GM12878 (cell line): ENCODE measurements at regions not wholly inside any gene's neighbourhood (a gene's known extent, or its start where the extent isn't known, plus 50 kb on each side); places are given as distances from the start of the nearest gene placed in this dataset.

Experiments used
- ATAC-seq: fragments of 200-7000 bp; cut with Tn5 transposase; 3 replicates; pipeline ENCODE4 v1.9.1; 2020; ENCODE audit warnings: mild to moderate bottlenecking, moderate library complexity
- BruUV-seq: library from RNA; stranded (reverse); fragments of 400-500 nt; replicated peaks from 2 replicates; lab custom pipeline; 2021; lab: Mats Ljungman, UMichigan
- CTCF ChIA-PET: fragments of 300-600 bp; sonication (Branson Sonifier 250); formaldehyde crosslinking; extraction: SDS; loops from one replicate; lab custom pipeline; 2021; ENCODE audit warnings: inconsistent platforms; lab: Yijun Ruan, JAX
- POLR2A ChIA-PET: fragments of 350-600 bp; formaldehyde crosslinking; extraction: SDS; loops from one replicate; lab custom pipeline; 2021; ENCODE audit warnings: inconsistent platforms; lab: Charles Lee
- RAD21 ChIA-PET: fragments of 300-600 bp; sonication (Branson Sonifier 250); formaldehyde crosslinking; loops from one replicate; lab custom pipeline; 2023; ENCODE audit warnings: antibody characterized with exemption; ENCODE audit not compliant: unreplicated experiment; lab: Charles Lee
- SMC1A ChIA-PET: fragments of 300-600 bp; sonication (Branson Sonifier 250); formaldehyde crosslinking; loops from one replicate; lab custom pipeline; 2023; ENCODE audit not compliant: unreplicated experiment, uncharacterized antibody; lab: Charles Lee
- DNase-seq: peaks from one replicate; pipeline ENCODE4 v3.0.0-alpha.2; 2011; ENCODE audit warnings: low read depth, low spot score
- FAIRE-seq: peaks from 3 replicates; lab custom pipeline; 2011; peaks lifted over from hg19 to GRCh38; lab: Jason Lieb, UNC
- H2AFZ ChIP-seq: 2 replicates; pipeline ENCODE4 v1.6.0; 2011; ENCODE audit warnings: low read depth, low read length, control low read depth; ENCODE audit not compliant: control insufficient read depth
- H3K27ac ChIP-seq: 2 replicates; pipeline ENCODE4 v1.5.1; 2011; ENCODE audit warnings: control low read depth; ENCODE audit not compliant: control insufficient read depth, insufficient read depth
- H3K27me3 ChIP-seq, 2 experiments: replicated peaks in 1 of 2; 2 replicates each; pipeline versions ENCODE4 v1.6.0 to v1.6.1; 2011; ENCODE audit warnings: low read length in 1 of 2; ENCODE audit not compliant: control insufficient read depth in 2 of 2, insufficient read depth in 2 of 2
- H3K36me3 ChIP-seq, 2 experiments: 2 replicates each; pipeline ENCODE4 v1.5.1; 2011; ENCODE audit warnings: low read length in 1 of 2; ENCODE audit not compliant: control insufficient read depth in 2 of 2, insufficient read depth in 2 of 2
- H3K4me1 ChIP-seq: 2 replicates; pipeline ENCODE4 v1.6.1; 2011; ENCODE audit warnings: mild to moderate bottlenecking, low read length, moderate library complexity, mixed read lengths; ENCODE audit not compliant: control insufficient read depth, insufficient read depth
- H3K4me2 ChIP-seq: 2 replicates; pipeline ENCODE4 v1.6.0; 2011; ENCODE audit warnings: control low read depth; ENCODE audit not compliant: control insufficient read depth, insufficient read depth
- H3K4me3 ChIP-seq: fragments of 200-600 bp; sonication (generic); 2 replicates; pipeline ENCODE4 v1.5.1; 2016
- H3K79me2 ChIP-seq: 2 replicates; pipeline ENCODE4 v1.6.0; 2011; ENCODE audit warnings: low read length; ENCODE audit not compliant: control insufficient read depth, insufficient read depth
- H3K9ac ChIP-seq: 2 replicates; pipeline ENCODE4 v1.8.0; 2011; ENCODE audit warnings: low read length, control low read depth, mixed read lengths; ENCODE audit not compliant: control insufficient read depth, insufficient read depth
- H3K9me3 ChIP-seq: replicated peaks from 3 replicates; pipeline ENCODE4 v1.5.1; 2011; ENCODE audit warnings: mild to moderate bottlenecking, low read length; ENCODE audit not compliant: control insufficient read depth, insufficient read depth
- H4K20me1 ChIP-seq: 2 replicates; pipeline ENCODE4 v1.6.0; 2011; ENCODE audit not compliant: control insufficient read depth, insufficient read depth
- CEBPB ChIP-seq, 2 experiments: fragments of 150-350 bp in 1 of 2; IDR thresholded peaks; 2 replicates each; pipeline ENCODE4 v1.6.1; 2012 to 2014; ENCODE audit warnings: low read depth in 2 of 2, low read length in 2 of 2, borderline replicate concordance in 1 of 2, inconsistent platforms in 1 of 2
- CUX1 ChIP-seq: IDR thresholded peaks from 2 replicates; pipeline ENCODE4 v1.6.1; 2012; ENCODE audit warnings: improper control_type of control experiment, low read depth, low read length; ENCODE audit not compliant: insufficient replicate concordance
- WGBS: methylation state at CpG from one replicate; pipeline ENCODE4 v1.1.6; 2016; ENCODE audit warnings: low lambda C conversion rate; ENCODE audit not compliant: insufficient replicate concordance, insufficient coverage; ENCODE audit errors: missing lambda C conversion rate; 5-methylcytosine and 5-hydroxymethylcytosine counted together
- in situ Hi-C: fragments of 300-500 bp; cut with MboI; formaldehyde crosslinking; loops from 9 replicates; pipeline ENCODE4 v1.14.3; 2018; ENCODE audit warnings: mixed read lengths
- intact Hi-C: fragments of 100-400 bp; cut with micrococcal nuclease; formaldehyde crosslinking; loops from one replicate; pipeline ENCODE4 v1.14.2; 2022; ENCODE audit not compliant: unreplicated experiment

- H3K79me2 ChIP-seq = no peaks in the 10 kb centered on the region
- no peak for DNase-seq
- no peaks in the 10 kb centered on the region for H3K4me1 ChIP-seq
- no peak overlapping the region for H3K9ac ChIP-seq
- no peaks in the 10 kb centered on the region for H3K27me3 ChIP-seq
- H2AFZ ChIP-seq = no peak overlapping the region
- H3K36me3 ChIP-seq = no peaks in the 10 kb centered on the region
- BruUV-seq = no TSS peak
- in situ Hi-C loops (no loop called here), intact Hi-C loops (no loop called here)
- H3K27ac ChIP-seq = no peak overlapping the region
- no peaks in the 10 kb centered on the region for H3K9me3 ChIP-seq
- RAD21 ChIA-PET = no interaction called here
- WGBS = 5% methylated on average over 2 of the region's 2 CpGs
- SMC1A ChIA-PET = no interaction called here
- POLR2A ChIA-PET = no interaction called here
- CTCF ChIA-PET = interaction anchor here (0.6 kb wide), 1 partner anchor 23 kb away, joined by 3 read pairs; no protein-coding TSS in a partner anchor
- H4K20me1 ChIP-seq = no peaks in the 10 kb centered on the region
- no peak for FAIRE-seq
- H3K4me3 ChIP-seq = no peak overlapping the region
- TF ChIP-seq CUX1 = no peak
- no peak for TF ChIP-seq CEBPB (IDR thresholded peaks at IDR 0.05; ENCODE audit: borderline replicate concordance in 1 of 2, low read depth in 2 of 2, low read length in 2 of 2)
- H3K4me2 ChIP-seq = no peak overlapping the region
- ATAC-seq = no peak
Measured at GRCh38 chr7:125746510-125746909, 816.9 kb upstream of the POT1 start.
